NB4 (cell line): ENCODE measurements at regions not wholly inside any gene's neighbourhood (a gene's known extent, or its start where the extent isn't known, plus 50 kb on each side); places are given as distances from the start of the nearest gene placed in this dataset.

Experiments
- CTCF ChIP-seq: IDR thresholded peaks from one replicate; pipeline ENCODE4 v1.5.1; 2012; ENCODE audit warnings: low read depth, low read length
- MAX ChIP-seq: IDR thresholded peaks from 2 replicates; pipeline ENCODE4 v1.6.1; 2011; ENCODE audit warnings: low read depth, low read length
- POLR2A ChIP-seq: IDR thresholded peaks from 2 replicates; pipeline ENCODE4 v1.6.1; 2011; ENCODE audit warnings: mild to moderate bottlenecking; ENCODE audit not compliant: insufficient read length; ENCODE audit errors: extremely low read depth

DNA sequence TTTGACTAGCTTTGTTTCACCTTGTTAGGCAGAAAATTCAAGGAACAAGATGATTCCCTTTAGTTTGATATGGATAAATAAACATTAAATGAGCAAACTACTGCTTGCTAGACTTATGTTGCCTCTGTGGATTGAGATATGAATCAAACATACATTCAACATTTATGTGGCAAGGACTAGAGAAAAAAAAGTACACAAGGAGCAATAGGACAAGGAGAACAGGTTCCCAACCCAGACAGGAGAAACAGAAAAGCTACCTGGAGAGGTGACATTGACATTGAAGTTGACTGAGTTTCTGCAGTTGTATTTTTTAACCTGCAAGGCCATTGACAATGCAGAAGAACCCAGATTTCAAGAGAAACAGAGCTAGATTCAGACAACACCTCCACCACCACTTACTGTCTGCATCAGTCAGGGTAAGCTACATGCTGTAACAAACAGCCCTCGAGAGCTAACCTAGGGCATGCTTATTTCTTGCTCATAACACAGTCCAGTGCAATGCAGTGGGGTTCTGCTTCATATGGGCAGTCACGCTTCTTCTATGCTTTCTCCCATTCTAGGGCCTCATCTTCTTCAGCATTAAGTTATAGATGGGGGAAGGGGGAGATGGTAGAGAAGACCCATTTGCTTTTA, 180.9 kb upstream of the LYZL1 start:
- no peak for TF ChIP-seq CTCF
- TF ChIP-seq POLR2A, result no peak
- no peak for TF ChIP-seq MAX
